GM19238 (cell line): ENCODE measurements at regions not wholly inside any gene's neighbourhood (a gene's known extent, or its start where the extent isn't known, plus 50 kb on each side); places are given as distances from the start of the nearest gene placed in this dataset.

Source experiments
- DNase-seq: peaks from one replicate; pipeline ENCODE4 v3.0.0; 2011; ENCODE audit warnings: low spot score; ENCODE audit not compliant: insufficient read length

DNA sequence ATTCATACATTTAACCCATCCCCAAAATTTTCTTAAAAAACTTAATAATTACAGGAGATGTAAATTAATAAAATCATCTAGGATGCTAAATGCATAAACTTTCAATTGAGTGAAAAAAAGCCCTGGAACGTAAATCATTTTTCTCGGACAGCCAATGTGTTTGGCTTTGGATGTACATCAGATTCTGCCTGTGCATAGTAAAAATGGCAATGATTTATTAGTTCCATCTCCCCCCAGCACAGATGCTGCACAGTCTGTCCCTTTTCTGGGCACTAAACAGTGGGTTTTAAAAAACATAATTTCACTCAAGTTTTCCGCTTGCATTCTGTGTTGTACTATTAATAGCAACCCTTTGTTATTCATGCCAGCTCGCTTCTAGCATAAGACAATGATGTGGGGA is 147.7 kb downstream of the TM9SF2 start:
- no peak for DNase-seq

DNA sequence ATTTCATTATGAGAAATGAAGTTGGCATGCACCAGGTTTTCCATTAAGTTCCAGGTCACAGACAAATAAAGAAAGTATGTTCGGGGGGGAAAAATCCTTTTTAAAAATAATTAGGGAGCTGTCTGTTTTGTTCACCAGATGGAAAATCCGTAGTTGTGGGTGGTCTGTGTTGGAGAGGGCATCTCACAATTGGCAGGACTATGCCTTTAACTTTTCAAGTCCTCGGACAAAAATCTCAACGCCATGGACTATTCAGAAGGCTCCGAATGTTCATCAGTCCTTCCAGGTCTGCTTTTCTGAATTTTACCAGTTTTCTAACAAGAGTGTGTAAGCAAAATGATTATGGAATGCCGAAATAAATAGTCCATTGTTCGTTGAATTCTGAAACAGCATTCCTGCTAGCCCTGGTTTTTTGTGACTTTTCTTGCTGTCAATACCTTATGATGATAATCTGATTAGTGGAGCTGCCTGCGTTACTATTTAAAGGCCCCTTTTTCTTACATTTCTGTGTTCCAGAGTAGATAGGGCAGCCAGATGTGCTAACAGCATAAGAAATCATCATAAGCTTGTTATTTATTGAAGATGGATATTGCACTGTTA is 146.9 kb downstream of the TM9SF2 start:
- DNase-seq = no peak

DNA sequence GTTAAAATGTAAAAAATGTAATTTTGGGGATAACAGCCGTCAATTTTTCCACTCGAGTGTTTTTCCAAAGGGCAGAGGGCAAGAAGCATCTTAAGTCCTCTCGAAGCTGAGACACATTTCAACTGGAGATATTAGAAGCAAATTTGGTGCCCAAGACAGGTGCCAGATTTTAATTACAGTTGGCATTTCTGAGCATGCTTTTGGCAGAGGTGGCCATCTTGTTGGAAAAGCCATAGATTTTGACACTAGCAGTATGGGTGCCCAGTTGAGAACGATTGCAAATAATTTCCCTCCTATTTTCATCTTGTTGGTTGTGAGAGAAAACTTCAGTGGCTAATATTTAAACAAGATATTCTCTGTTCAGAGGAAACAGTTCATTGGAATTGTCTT is 146.3 kb downstream of the TM9SF2 start:
- DNase-seq = no peak

DNA sequence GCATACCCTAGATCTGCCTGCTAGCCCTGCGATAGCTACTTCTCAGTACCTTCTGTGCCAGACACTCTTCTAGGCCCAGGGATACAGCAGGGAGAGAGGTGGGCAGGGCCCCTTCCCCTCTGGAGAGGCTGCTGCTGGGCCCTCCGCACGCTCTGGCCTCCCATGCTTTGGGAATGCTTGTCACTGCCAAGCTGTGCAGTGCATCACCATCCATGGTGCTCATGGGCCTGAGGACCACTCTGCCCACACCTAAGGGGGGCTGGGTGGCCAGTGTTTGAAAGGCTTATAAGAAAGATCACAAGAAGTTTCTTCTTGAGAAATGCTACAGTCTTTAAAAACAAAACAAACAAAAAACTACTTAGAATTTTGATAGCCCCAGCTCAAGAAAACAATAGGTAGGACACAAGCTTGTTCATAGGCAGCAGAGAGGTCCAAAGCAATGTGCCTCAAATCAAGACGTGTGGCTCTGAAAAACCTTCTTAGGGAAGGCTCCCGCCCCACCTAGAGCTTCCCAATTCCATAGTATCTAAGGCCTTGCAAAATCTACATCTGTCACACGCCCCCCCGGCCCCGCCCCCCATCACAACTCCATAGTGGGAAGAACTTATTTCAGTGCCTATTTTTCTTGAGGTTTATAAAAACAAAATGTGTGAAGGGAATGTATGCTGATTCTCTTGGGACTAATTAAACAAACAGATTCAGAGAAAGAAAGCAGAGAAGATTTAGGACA is 145.8 kb downstream of the TM9SF2 start:
- no peak for DNase-seq

GRCh38 chr13:99642841-99643240 is 141.6 kb downstream of the TM9SF2 start:
- no peak for DNase-seq

- DNase-seq = no peak
Observed at GRCh38 chr13:99642006-99642405, 140.7 kb downstream of the TM9SF2 start.

DNA sequence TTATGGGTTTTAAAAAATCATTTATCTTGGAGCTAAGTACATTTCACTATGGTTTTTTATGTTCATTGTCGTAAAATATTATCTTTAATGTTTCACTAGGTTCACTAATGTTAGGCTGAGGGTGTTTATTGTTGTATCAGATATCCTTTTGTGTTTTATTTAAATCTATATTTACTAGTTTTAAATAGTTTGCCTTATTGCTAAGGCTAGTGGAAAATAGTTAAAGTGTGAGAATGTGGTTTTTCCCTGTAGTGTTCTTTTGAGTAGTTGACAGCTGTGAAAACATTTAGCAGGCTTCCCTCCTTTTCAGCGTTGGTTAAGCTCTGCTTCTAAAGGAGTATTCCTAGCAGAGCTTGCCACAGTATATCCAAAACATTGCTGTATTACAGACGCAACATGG is 139.0 kb downstream of the TM9SF2 start:
- no peak for DNase-seq

DNA sequence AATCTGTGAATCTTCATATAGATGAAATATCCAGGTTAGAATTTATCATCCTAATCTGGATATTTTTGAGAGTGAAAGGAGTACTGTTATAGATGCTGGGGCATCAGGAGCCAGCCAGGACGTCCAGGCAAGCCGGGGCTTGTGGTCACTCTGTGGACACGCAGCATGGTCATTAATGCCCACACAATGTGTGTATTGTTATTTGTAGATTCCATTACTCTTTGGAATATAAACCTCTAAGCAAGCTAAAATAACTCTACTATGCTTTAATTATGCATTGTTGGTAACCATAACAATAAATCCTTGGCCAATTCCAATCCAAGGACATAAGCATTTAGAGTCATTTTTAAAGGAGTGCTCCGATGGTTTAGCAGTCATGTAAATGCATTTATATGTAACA is 137.9 kb downstream of the TM9SF2 start:
- no peak for DNase-seq

- no peak for DNase-seq
Observed at GRCh38 chr13:99636728-99637353, 135.6 kb downstream of the TM9SF2 start.

DNA sequence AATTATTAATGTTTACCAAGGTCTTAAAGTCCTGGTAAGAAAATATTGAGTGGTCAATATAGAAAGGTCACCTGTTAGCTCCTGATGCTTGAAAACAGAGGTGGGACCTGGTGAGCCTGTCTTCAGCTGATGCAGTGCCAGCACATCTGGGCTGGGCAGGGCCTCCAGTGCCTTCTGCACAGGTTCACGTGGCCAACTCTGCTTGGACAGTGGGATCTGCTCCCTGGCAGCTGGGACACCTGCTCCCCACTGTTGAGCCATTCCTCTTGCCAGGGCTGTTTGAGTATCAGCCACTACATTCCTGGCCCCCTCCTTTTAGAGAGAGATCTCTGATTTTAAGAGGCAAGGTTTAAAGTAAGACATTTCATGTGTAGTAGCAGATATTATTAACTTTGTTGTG is 135.0 kb downstream of the TM9SF2 start:
- no peak for DNase-seq

GRCh38 chr13:99634672-99635071 is 133.4 kb downstream of the TM9SF2 start:
- DNase-seq = no peak

- no peak for DNase-seq
Observed at GRCh38 chr13:99630269-99630898, 129.1 kb downstream of the TM9SF2 start.

DNA sequence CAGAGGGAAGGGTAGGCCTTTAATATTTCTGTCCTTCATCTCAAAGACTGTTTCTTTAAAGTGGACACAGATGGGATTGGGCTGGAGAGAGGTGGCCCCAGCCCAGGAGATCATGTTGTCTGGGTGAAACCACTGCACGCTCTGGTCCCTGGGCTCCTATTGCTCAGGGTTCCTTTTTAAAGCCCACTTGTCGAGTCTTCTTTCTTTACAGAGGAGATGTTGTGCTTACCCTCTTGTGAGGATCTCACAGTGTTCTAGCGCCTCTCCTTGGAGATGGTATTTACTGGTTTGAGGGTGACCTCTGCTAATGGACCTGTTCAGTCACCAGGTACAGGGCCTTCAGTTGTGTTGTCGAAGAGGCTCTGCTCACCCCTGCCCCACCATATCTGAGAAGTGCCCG is 128.4 kb downstream of the TM9SF2 start:
- no peak for DNase-seq

GRCh38 chr13:99628442-99628841 is 127.2 kb downstream of the TM9SF2 start:
- no peak for DNase-seq

GRCh38 chr13:99626461-99627082 is 125.3 kb downstream of the TM9SF2 start:
- no peak for DNase-seq

GRCh38 chr13:99624936-99625540 is 123.8 kb downstream of the TM9SF2 start:
- no peak for DNase-seq

- no peak for DNase-seq
Observed at GRCh38 chr13:99620806-99621205, 119.5 kb downstream of the TM9SF2 start.

- no peak for DNase-seq
Observed at GRCh38 chr13:99619207-99619606, 117.9 kb downstream of the TM9SF2 start.

DNA sequence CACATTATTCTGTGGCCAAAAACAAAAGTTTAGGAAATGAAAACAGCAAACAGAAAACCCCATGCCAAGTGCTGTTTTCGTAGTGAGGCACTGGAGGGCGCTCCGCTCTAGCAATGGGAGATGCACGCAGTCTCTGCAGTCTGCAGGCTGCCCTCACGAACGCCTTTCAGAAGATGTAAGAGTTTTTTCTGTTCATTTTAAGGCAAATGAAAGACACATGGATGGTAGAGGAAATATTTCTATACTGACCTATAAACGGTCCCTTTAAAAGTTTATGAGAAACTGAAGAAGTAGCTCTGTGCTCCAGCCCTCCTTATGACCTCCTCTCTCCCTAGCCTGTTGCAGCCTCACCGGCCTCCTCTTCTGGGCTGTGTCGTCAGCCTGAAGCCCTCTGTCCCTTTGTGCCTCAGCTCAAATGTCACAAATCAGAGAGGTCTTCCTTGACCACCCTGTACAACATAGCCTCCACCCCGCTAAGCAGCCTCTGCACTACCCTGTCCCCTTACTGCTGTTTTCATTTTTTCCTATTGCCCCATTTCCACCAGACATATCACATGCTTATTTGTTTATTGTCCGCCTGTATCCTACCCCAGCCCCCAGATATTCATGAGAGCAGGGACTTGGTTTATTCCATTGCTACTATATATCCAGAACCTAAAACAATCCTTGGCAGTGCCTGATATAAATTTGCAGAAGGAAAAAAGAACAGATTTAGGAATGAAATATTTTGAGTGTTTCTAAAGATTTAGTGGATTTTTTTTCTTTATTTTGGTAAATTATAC is 116.4 kb downstream of the TM9SF2 start:
- DNase-seq = no peak

- DNase-seq = no peak
Observed at GRCh38 chr13:99614465-99614885, 113.2 kb downstream of the TM9SF2 start.
